HCT116 (cell line): ENCODE measurements at regions not wholly inside any gene's neighbourhood (a gene's known extent, or its start where the extent isn't known, plus 50 kb on each side); places are given as distances from the start of the nearest gene placed in this dataset.

Experiments
- ATAC-seq: fragments of 200-7000 bp; cut with Tn5 transposase; 2 replicates; pipeline ENCODE4 v1.9.1; 2020; ENCODE audit warnings: mild to moderate bottlenecking, moderate library complexity
- BruUV-seq: library from RNA; stranded (reverse); fragments of 400-500 nt; replicated peaks from 2 replicates; lab custom pipeline; 2021; lab: Mats Ljungman, UMichigan
- CTCF ChIA-PET: fragments of 300-600 bp; sonication (Branson Sonifier 250); formaldehyde crosslinking; loops from one replicate; lab custom pipeline; 2021; ENCODE audit warnings: antibody characterized with exemption; lab: Charles Lee
- POLR2A ChIA-PET: fragments of 300-600, 350-600 bp; sonication (Branson Sonifier 250); formaldehyde crosslinking; loops from one replicate; lab custom pipeline; 2021; ENCODE audit warnings: antibody characterized with exemption; lab: Charles Lee
- RAD21 ChIA-PET, 2 experiments: fragments of 300-600 bp; sonication (Branson Sonifier 250); formaldehyde crosslinking; loops; one replicate each; lab custom pipeline; 2023; ENCODE audit warnings: low total read pairs in 2 of 2; ENCODE audit not compliant: uncharacterized antibody in 2 of 2, unreplicated experiment in 2 of 2, low non-redundant PET in 1 of 2; lab: Charles Lee
- DNase-seq: peaks from one replicate; pipeline ENCODE4 v3.0.0-alpha.2; 2010; ENCODE audit warnings: low read depth, low spot score
- H2AFZ ChIP-seq: fragments of 200-600 bp; shearing (Covaris generic), sonication (generic); 2 replicates; pipeline ENCODE4 v1.6.1; 2017; ENCODE audit warnings: low read depth, mixed run types, mixed read lengths, antibody characterized with exemption, low read length; ENCODE audit not compliant: poor library complexity, severe bottlenecking
- H3K27ac ChIP-seq: 2 replicates; pipeline ENCODE4 v1.5.1; 2012; ENCODE audit warnings: low read depth, low read length
- H3K27me3 ChIP-seq: fragments of 200-600 bp; sonication (generic); 2 replicates; pipeline ENCODE4 v1.6.1; 2016; ENCODE audit warnings: mixed run types, low read length, mixed read lengths; ENCODE audit not compliant: insufficient read depth
- H3K36me3 ChIP-seq, 2 experiments: fragments of 200-500 bp in 1 of 2; fragments of 200-600 bp in 1 of 2; sonication (Bioruptor generic) in 1 of 2; sonication (generic) in 1 of 2; 2 replicates each; pipeline versions ENCODE4 v1.5.1 to v1.6.1; 2014 to 2016; ENCODE audit warnings: low read length in 2 of 2, inconsistent platforms in 1 of 2, mixed read lengths in 1 of 2, mixed run types in 1 of 2; ENCODE audit not compliant: insufficient read depth in 2 of 2, control insufficient read depth in 1 of 2
- H3K4me1 ChIP-seq, 2 experiments: fragments of 200-600 bp in 1 of 2; sonication (generic) in 1 of 2; 2 replicates each; pipeline versions ENCODE4 v1.5.1 to v1.6.1; 2012 to 2017; ENCODE audit warnings: low read length in 2 of 2, inconsistent platforms in 1 of 2, mild to moderate bottlenecking in 1 of 2, mixed read lengths in 1 of 2, mixed run types in 1 of 2, moderate library complexity in 1 of 2; ENCODE audit not compliant: insufficient read depth in 2 of 2, control insufficient read depth in 1 of 2
- H3K4me2 ChIP-seq: fragments of 200-600 bp; sonication (generic); 2 replicates; pipeline ENCODE4 v1.6.1; 2017; ENCODE audit warnings: mixed run types, low read length, mixed read lengths
- H3K4me3 ChIP-seq, 2 experiments: fragments of 200-600 bp in 1 of 2; sonication (generic) in 1 of 2; replicated peaks in 1 of 2; 2 replicates each; pipeline ENCODE4 v1.5.1; 2011 to 2016; ENCODE audit warnings: low read length in 2 of 2, control low read depth in 1 of 2, low read depth in 1 of 2, mild to moderate bottlenecking in 1 of 2, mixed read lengths in 1 of 2, mixed run types in 1 of 2
- H3K79me2 ChIP-seq: fragments of 200-600 bp; sonication (generic); 2 replicates; pipeline ENCODE4 v1.6.1; 2017; ENCODE audit warnings: mild to moderate bottlenecking, mixed run types, low read length, moderate library complexity, mixed read lengths; ENCODE audit not compliant: insufficient read depth
- H3K9ac ChIP-seq: fragments of 200-600 bp; sonication (generic); 2 replicates; pipeline ENCODE4 v1.6.1; 2016; ENCODE audit warnings: low read length, mixed read lengths
- H3K9me2 ChIP-seq: fragments of 200-600 bp; sonication (generic), shearing (Covaris generic); 2 replicates; pipeline ENCODE4 v1.6.1; 2017; ENCODE audit warnings: mixed run types, mild to moderate bottlenecking, moderate library complexity; ENCODE audit not compliant: insufficient read depth
- H3K9me3 ChIP-seq, 2 experiments: fragments of 200-500 bp in 1 of 2; fragments of 200-600 bp in 1 of 2; sonication (Bioruptor generic) in 1 of 2; sonication (generic) in 1 of 2; 2 replicates each; pipeline ENCODE4 v1.6.1; 2014 to 2017; ENCODE audit warnings: low read length in 2 of 2, mixed read lengths in 2 of 2, inconsistent platforms in 1 of 2, low read depth in 1 of 2, mild to moderate bottlenecking in 1 of 2, mixed run types in 1 of 2, moderate library complexity in 1 of 2; ENCODE audit not compliant: control insufficient read depth in 1 of 2, insufficient read depth in 1 of 2
- H4K20me1 ChIP-seq: fragments of 200-600 bp; sonication (generic), shearing (Covaris generic); 2 replicates; pipeline ENCODE4 v1.6.1; 2017; ENCODE audit warnings: mixed run types, mild to moderate bottlenecking, moderate library complexity; ENCODE audit not compliant: insufficient read depth
- CBX3 ChIP-seq: IDR thresholded peaks from 2 replicates; pipeline ENCODE4 v1.6.1; 2012; ENCODE audit warnings: low read depth
- EGR1 ChIP-seq: IDR thresholded peaks from 2 replicates; pipeline ENCODE4 v1.6.1; 2012; ENCODE audit warnings: low read depth
- ELF1 ChIP-seq: IDR thresholded peaks from 2 replicates; pipeline ENCODE4 v1.6.1; 2012; ENCODE audit warnings: low read depth, borderline replicate concordance
- SP1 ChIP-seq: IDR thresholded peaks from 2 replicates; pipeline ENCODE4 v1.6.1; 2012; ENCODE audit warnings: low read depth
- SRF ChIP-seq: IDR thresholded peaks from 2 replicates; pipeline ENCODE4 v1.6.1; 2012; ENCODE audit warnings: low read depth
- intact Hi-C: fragments of 100-400 bp; cut with micrococcal nuclease; formaldehyde crosslinking; loops from 2 replicates; pipeline ENCODE4 v1.10.0; 2022
- TF ChIP-seq, protein P1 (sequence below): IDR thresholded peaks from 2 replicates; pipeline ENCODE4 v1.6.1; 2011; ENCODE audit warnings: mild to moderate bottlenecking, low read length, moderate library complexity; ENCODE audit not compliant: insufficient replicate concordance; ENCODE audit errors: extremely low read depth
- TF ChIP-seq, protein P2 (sequence below): IDR thresholded peaks from 2 replicates; pipeline ENCODE4 v1.6.1; 2012

GRCh38 chr17:72527789-72528188, 407.0 kb downstream of the SOX9 start:
- Histone ChIP-seq H3K4me3 (no peak overlapping the region), H4K20me1 (peaks cover 4% of the 10 kb centered on the region; the same call in 1 of the 2 replicates), H3K27me3 (no peaks in the 10 kb centered on the region), H3K79me2 (peaks cover 85% of the 10 kb centered on the region), H3K36me3 (no peaks in the 10 kb centered on the region), H3K4me1 (no peaks in the 10 kb centered on the region; a peak in 1 of 4 replicates), H3K9ac (no peak overlapping the region), H3K9me3 (no peaks in the 10 kb centered on the region), H3K9me2 (no peaks in the 10 kb centered on the region)
- ATAC-seq, result no peak
- RAD21 ChIA-PET, result no interaction called here
- POLR2A ChIA-PET, result no interaction called here
- BruUV-seq, result no TSS peak
- intact Hi-C loops, result no loop called here
- DNase-seq, result no peak
- CTCF ChIA-PET, result no interaction called here
- TF ChIP-seq ELF1 (no peak), SRF (no peak), CBX3 (no peak), SP1 (no peak)
- TF ChIP-seq, protein P1, sequence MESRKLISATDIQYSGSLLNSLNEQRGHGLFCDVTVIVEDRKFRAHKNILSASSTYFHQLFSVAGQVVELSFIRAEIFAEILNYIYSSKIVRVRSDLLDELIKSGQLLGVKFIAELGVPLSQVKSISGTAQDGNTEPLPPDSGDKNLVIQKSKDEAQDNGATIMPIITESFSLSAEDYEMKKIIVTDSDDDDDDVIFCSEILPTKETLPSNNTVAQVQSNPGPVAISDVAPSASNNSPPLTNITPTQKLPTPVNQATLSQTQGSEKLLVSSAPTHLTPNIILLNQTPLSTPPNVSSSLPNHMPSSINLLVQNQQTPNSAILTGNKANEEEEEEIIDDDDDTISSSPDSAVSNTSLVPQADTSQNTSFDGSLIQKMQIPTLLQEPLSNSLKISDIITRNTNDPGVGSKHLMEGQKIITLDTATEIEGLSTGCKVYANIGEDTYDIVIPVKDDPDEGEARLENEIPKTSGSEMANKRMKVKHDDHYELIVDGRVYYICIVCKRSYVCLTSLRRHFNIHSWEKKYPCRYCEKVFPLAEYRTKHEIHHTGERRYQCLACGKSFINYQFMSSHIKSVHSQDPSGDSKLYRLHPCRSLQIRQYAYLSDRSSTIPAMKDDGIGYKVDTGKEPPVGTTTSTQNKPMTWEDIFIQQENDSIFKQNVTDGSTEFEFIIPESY, result no peak
- TF ChIP-seq, protein P2, sequence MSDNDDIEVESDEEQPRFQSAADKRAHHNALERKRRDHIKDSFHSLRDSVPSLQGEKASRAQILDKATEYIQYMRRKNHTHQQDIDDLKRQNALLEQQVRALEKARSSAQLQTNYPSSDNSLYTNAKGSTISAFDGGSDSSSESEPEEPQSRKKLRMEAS, result no peak
- TF ChIP-seq, all 23 proteins: peak for 0
- Histone ChIP-seq H3K4me2 (no peak overlapping the region), H3K27ac (no peak overlapping the region), H2AFZ (no peak overlapping the region)

GRCh38 chr17:72528683-72529082, 407.9 kb downstream of the SOX9 start:
- Histone ChIP-seq H3K4me3 (no peak overlapping the region), H3K9me2 (no peaks in the 10 kb centered on the region), H2AFZ (no peak overlapping the region), H3K4me2 (no peak overlapping the region), H3K27ac (no peak overlapping the region), H3K9me3 (no peaks in the 10 kb centered on the region), H3K27me3 (no peaks in the 10 kb centered on the region), H3K9ac (no peak overlapping the region), H3K4me1 (no peaks in the 10 kb centered on the region; a peak in 1 of 4 replicates), H4K20me1 (peaks cover 4% of the 10 kb centered on the region; the same call in 1 of the 2 replicates), H3K36me3 (no peaks in the 10 kb centered on the region), H3K79me2 (peaks cover 84% of the 10 kb centered on the region)
- CTCF ChIA-PET, result no interaction called here
- intact Hi-C loops, result no loop called here
- DNase-seq, result no peak
- BruUV-seq, result no TSS peak
- no peak for ATAC-seq
- TF ChIP-seq EGR1, result no peak
- RAD21 ChIA-PET, result no interaction called here
- POLR2A ChIA-PET, result no interaction called here
